IMR-90 (cell line): ENCODE measurements at regions not wholly inside any gene's neighbourhood (a gene's known extent, or its start where the extent isn't known, plus 50 kb on each side); places are given as distances from the start of the nearest gene placed in this dataset.

ENCODE experiments used
- ATAC-seq: fragments of 200-7000 bp; cut with Tn5 transposase; 2 replicates; pipeline ENCODE4 v1.9.1; 2020; ENCODE audit warnings: low read depth, mild to moderate bottlenecking, moderate library complexity
- BruUV-seq: library from RNA; stranded (reverse); fragments of 400-500 nt; replicated peaks from 2 replicates; lab custom pipeline; 2021; lab: Mats Ljungman, UMichigan
- CTCF ChIA-PET: fragments of 300-600 bp; formaldehyde crosslinking; extraction: SDS; loops from one replicate; lab custom pipeline; 2021; ENCODE audit warnings: antibody characterized with exemption; lab: Yijun Ruan, JAX
- POLR2A ChIA-PET: fragments of 300-600 bp; sonication (Branson Sonifier 250); formaldehyde crosslinking; loops from one replicate; lab custom pipeline; 2022; ENCODE audit warnings: antibody characterized with exemption; ENCODE audit not compliant: unreplicated experiment; lab: Charles Lee
- DNase-seq: peaks from one replicate; pipeline ENCODE4 v3.0.0; 2013
- H2AFZ ChIP-seq: replicated peaks from 2 replicates; pipeline ENCODE3; 2013; ENCODE audit warnings: low read length, mild to moderate bottlenecking; ENCODE audit not compliant: poor library complexity
- H2AK5ac ChIP-seq: 2 replicates; pipeline ENCODE4 v1.6.1; 2013; ENCODE audit warnings: low read depth, low read length, inconsistent platforms
- H2AK9ac ChIP-seq: replicated peaks from 2 replicates; pipeline ENCODE3; 2013; ENCODE audit warnings: mild to moderate bottlenecking, low read depth, low read length, moderate library complexity; ENCODE audit not compliant: poor library complexity
- H2BK120ac ChIP-seq: 2 replicates; pipeline ENCODE4 v1.6.1; 2013; ENCODE audit warnings: low read depth, low read length, inconsistent platforms
- H2BK15ac ChIP-seq: 3 replicates; pipeline ENCODE4 v1.6.1; 2013; ENCODE audit warnings: low read depth, low read length, inconsistent platforms
- H2BK20ac ChIP-seq: 2 replicates; pipeline ENCODE4 v1.6.1; 2013; ENCODE audit warnings: low read depth, mild to moderate bottlenecking, inconsistent platforms, low read length, moderate library complexity
- H2BK5ac ChIP-seq: 2 replicates; pipeline ENCODE4 v1.6.1; 2013; ENCODE audit warnings: mild to moderate bottlenecking, low read depth, low read length, inconsistent platforms; ENCODE audit not compliant: poor library complexity, severe bottlenecking
- H3K14ac ChIP-seq: replicated peaks from 2 replicates; pipeline ENCODE4 v1.6.1; 2013; ENCODE audit warnings: low read depth, low read length, inconsistent platforms
- H3K18ac ChIP-seq: 2 replicates; pipeline ENCODE4 v1.6.1; 2013; ENCODE audit warnings: low read depth, low read length, control low read depth
- H3K23ac ChIP-seq: 2 replicates; pipeline ENCODE4 v1.6.1; 2013; ENCODE audit warnings: low read depth, low read length, inconsistent platforms
- H3K27ac ChIP-seq: 2 replicates; pipeline ENCODE4 v1.5.1; 2013; ENCODE audit warnings: mild to moderate bottlenecking, control low read depth, low read length; ENCODE audit not compliant: insufficient read depth
- H3K27me3 ChIP-seq: 2 replicates; pipeline ENCODE4 v1.6.1; 2013; ENCODE audit warnings: low read length; ENCODE audit not compliant: control insufficient read depth, insufficient read depth
- H3K36me3 ChIP-seq: 2 replicates; pipeline ENCODE4 v1.6.1; 2013; ENCODE audit warnings: low read length, mixed read lengths; ENCODE audit not compliant: control insufficient read depth, insufficient read depth
- H3K4ac ChIP-seq: 2 replicates; pipeline ENCODE4 v1.6.1; 2013; ENCODE audit warnings: low read depth, low read length, inconsistent platforms
- H3K4me1 ChIP-seq: 2 replicates; pipeline ENCODE4 v1.6.1; 2013; ENCODE audit warnings: low read length, mixed read lengths; ENCODE audit not compliant: control insufficient read depth, insufficient read depth
- H3K4me2 ChIP-seq: 2 replicates; pipeline ENCODE4 v1.6.1; 2013; ENCODE audit warnings: low read depth, mild to moderate bottlenecking, control low read depth, low read length, moderate library complexity
- H3K4me3 ChIP-seq: 2 replicates; pipeline ENCODE4 v1.5.1; 2013; ENCODE audit warnings: low read depth, mild to moderate bottlenecking, control low read depth, low read length, moderate library complexity; ENCODE audit not compliant: insufficient read depth
- H3K56ac ChIP-seq: 2 replicates; pipeline ENCODE4 v1.6.1; 2013; ENCODE audit warnings: low read length, inconsistent platforms; ENCODE audit not compliant: insufficient read depth; ENCODE audit errors: extremely low read depth
- H3K79me1 ChIP-seq, 2 experiments: 2 replicates each; pipeline ENCODE4 v1.6.1; 2013; ENCODE audit warnings: low read length in 2 of 2, inconsistent platforms in 1 of 2, low read depth in 1 of 2
- H3K9ac ChIP-seq: 2 replicates; pipeline ENCODE4 v1.6.1; 2013; ENCODE audit warnings: low read depth, low read length, control low read depth
- H3K9me1 ChIP-seq: 2 replicates; pipeline ENCODE4 v1.6.1; 2013; ENCODE audit warnings: low read length, inconsistent platforms; ENCODE audit not compliant: insufficient read depth
- H3K9me3 ChIP-seq: 2 replicates; pipeline ENCODE4 v1.6.1; 2013; ENCODE audit warnings: low read length; ENCODE audit not compliant: control insufficient read depth, insufficient read depth
- H4K20me1 ChIP-seq: 2 replicates; pipeline ENCODE4 v1.6.1; 2013; ENCODE audit warnings: low read length, inconsistent platforms; ENCODE audit not compliant: insufficient read depth
- H4K5ac ChIP-seq: 2 replicates; pipeline ENCODE4 v1.6.1; 2013; ENCODE audit warnings: mild to moderate bottlenecking, low read depth, low read length, control low read depth
- H4K8ac ChIP-seq, 2 experiments: 2 replicates each; pipeline ENCODE4 v1.6.1; 2013; ENCODE audit warnings: low read depth in 2 of 2, low read length in 2 of 2, control low read depth in 1 of 2, inconsistent platforms in 1 of 2
- H4K91ac ChIP-seq: 2 replicates; pipeline ENCODE4 v1.6.1; 2013; ENCODE audit warnings: low read depth, low read length, inconsistent platforms; ENCODE audit not compliant: insufficient read depth
- RFX5 ChIP-seq: IDR thresholded peaks from 2 replicates; pipeline ENCODE4 v1.8.0; 2012; ENCODE audit warnings: low read depth, mild to moderate bottlenecking, low read length, moderate library complexity
- WGBS, 2 experiments: methylation state at CpG; one replicate each; pipeline versions ENCODE4 v1.1.5 to v1.1.7; 2013; ENCODE audit warnings: missing lambda C conversion rate in 2 of 2; ENCODE audit not compliant: insufficient read length in 1 of 2; ENCODE audit errors: extremely low coverage in 2 of 2; 5-methylcytosine and 5-hydroxymethylcytosine counted together
- dilution Hi-C: fragments of 300-500 bp; cut with HindIII; formaldehyde crosslinking; loops from one replicate; pipeline ENCODE4 v1.14.3; 2018; ENCODE audit warnings: low sequenced_read_pairs; ENCODE audit not compliant: unreplicated experiment
- in situ Hi-C: fragments of 300-500 bp; cut with MboI; formaldehyde crosslinking; loops from 3 replicates; pipeline ENCODE4 v1.14.3; 2019; ENCODE audit warnings: low sequenced_read_pairs, inconsistent platforms, mixed read lengths
- intact Hi-C: fragments of 100-400 bp; cut with micrococcal nuclease; formaldehyde crosslinking; loops from 2 replicates; pipeline ENCODE4 v1.10.0; 2022

DNA sequence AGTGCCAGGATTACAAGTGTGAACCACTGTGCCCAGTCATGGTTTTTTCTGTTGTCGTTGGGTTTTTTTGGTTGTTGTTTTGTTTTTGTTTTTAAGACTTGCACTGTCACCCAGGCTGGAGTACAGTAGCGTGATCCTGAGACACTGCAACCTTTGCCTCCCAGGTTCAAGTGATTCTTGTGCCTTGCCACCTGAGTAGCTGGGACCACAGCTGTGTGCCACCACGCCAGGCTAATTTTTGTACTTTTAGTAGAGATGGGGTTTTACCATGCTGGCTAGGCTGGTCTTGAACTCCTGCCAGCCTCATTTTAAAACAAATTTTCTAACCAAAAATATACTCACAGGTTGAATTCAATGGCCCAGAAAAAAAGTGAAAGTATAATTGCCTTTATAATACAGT, 174.1 kb downstream of the AHR start:
- H3K27me3 ChIP-seq = no peaks in the 10 kb centered on the region
- no peaks in the 10 kb centered on the region for H3K36me3 ChIP-seq
- BruUV-seq = no TSS peak
- DNase-seq (no peak), ATAC-seq (no peak)
- in situ Hi-C loops (no loop called here), intact Hi-C loops (no loop called here), dilution Hi-C loops (no loop called here)
- H3K23ac ChIP-seq = no peak overlapping the region
- no peak for TF ChIP-seq RFX5
- no peak overlapping the region for H3K4ac ChIP-seq
- H2AK9ac ChIP-seq = no peak overlapping the region
- WGBS, 2 experiments = 100% methylated on average over 1 of the region's 3 CpGs; no CpG with 5 or more reads in 1 of the 2 experiments
- no peak overlapping the region for H2BK120ac ChIP-seq
- H3K4me2 ChIP-seq = no peak overlapping the region
- H3K4me1 ChIP-seq = no peaks in the 10 kb centered on the region
- H3K56ac ChIP-seq = no peak overlapping the region
- no peak overlapping the region for H3K9ac ChIP-seq
- no peak overlapping the region for H2BK5ac ChIP-seq
- no peak overlapping the region for H2BK20ac ChIP-seq
- H3K79me1 ChIP-seq = no peaks in the 10 kb centered on the region
- H4K91ac ChIP-seq = no peak overlapping the region
- no peak overlapping the region for H3K27ac ChIP-seq
- CTCF ChIA-PET = no interaction called here
- no peak overlapping the region for H3K18ac ChIP-seq
- H4K8ac ChIP-seq = no peak overlapping the region
- no peak overlapping the region for H2BK15ac ChIP-seq
- no peak overlapping the region for H3K4me3 ChIP-seq
- H3K9me3 ChIP-seq = no peaks in the 10 kb centered on the region
- no peak overlapping the region for H4K5ac ChIP-seq
- POLR2A ChIA-PET = no interaction called here
- no peak overlapping the region for H2AK5ac ChIP-seq
- no peak overlapping the region for H3K14ac ChIP-seq
- no peaks in the 10 kb centered on the region for H4K20me1 ChIP-seq
- H3K9me1 ChIP-seq = no peaks in the 10 kb centered on the region
- H2AFZ ChIP-seq = no peak overlapping the region
